PFSK-1 (cell line): ENCODE measurements at regions not wholly inside any gene's neighbourhood (a gene's known extent, or its start where the extent isn't known, plus 50 kb on each side); places are given as distances from the start of the nearest gene placed in this dataset.

Experiments used
- POLR2AphosphoS5 ChIP-seq: IDR thresholded peaks from 2 replicates; pipeline ENCODE4 v1.6.1; 2012; ENCODE audit warnings: low read depth, mild to moderate bottlenecking, control low read depth, low read length, moderate library complexity
- REST ChIP-seq, 2 experiments: IDR thresholded peaks; 2 replicates each; pipeline versions ENCODE4 v1.6.1 to v1.8.0; 2011 to 2012; ENCODE audit warnings: low read depth in 2 of 2, low read length in 2 of 2, control low read depth in 1 of 2, inconsistent platforms in 1 of 2, mild to moderate bottlenecking in 1 of 2, moderate library complexity in 1 of 2; ENCODE audit not compliant: insufficient read depth in 1 of 2
- SIN3A ChIP-seq: IDR thresholded peaks from 2 replicates; pipeline ENCODE4 v1.6.1; 2012; ENCODE audit warnings: mild to moderate bottlenecking, low read length, moderate library complexity, borderline replicate concordance; ENCODE audit not compliant: insufficient read depth

GRCh38 chr2:33946193-33946592 is 347.1 kb upstream of the FAM98A start:
- no peak for TF ChIP-seq REST (IDR thresholded peaks at IDR 0.05; ENCODE audit: insufficient read depth in 1 of 2, low read depth in 2 of 2, low read length in 2 of 2)
- TF ChIP-seq POLR2AphosphoS5: no peak
- no peak for TF ChIP-seq SIN3A
